HEK293 (cell line): ENCODE measurements at regions not wholly inside any gene's neighbourhood (a gene's known extent, or its start where the extent isn't known, plus 50 kb on each side); places are given as distances from the start of the nearest gene placed in this dataset.

Source experiments
- KLF16 ChIP-seq: fragments of 450-650 bp; formaldehyde crosslinking; IDR thresholded peaks from 2 replicates; pipeline ENCODE4 v1.5.1; 2017; ENCODE audit warnings: missing biosample characterization, missing genetic modification characterization
- ZNF621 ChIP-seq: fragments of 450-650 bp; formaldehyde crosslinking; IDR thresholded peaks from 2 replicates; pipeline ENCODE4 v1.5.1; 2017; ENCODE audit warnings: missing biosample characterization, missing genetic modification characterization
- TF ChIP-seq, protein P1 (sequence below): fragments of 450-650 bp; formaldehyde crosslinking; IDR thresholded peaks from 2 replicates; pipeline ENCODE4 v1.5.1; 2017; ENCODE audit warnings: missing biosample characterization, missing genetic modification characterization
- TF ChIP-seq, protein P2 (sequence below): fragments of 450-650 bp; formaldehyde crosslinking; IDR thresholded peaks from 2 replicates; pipeline ENCODE4 v1.5.1; 2016; ENCODE audit warnings: missing biosample characterization, missing genetic modification characterization
- TF ChIP-seq, protein P3 (sequence below): fragments of 450-650 bp; formaldehyde crosslinking; IDR thresholded peaks from 2 replicates; pipeline ENCODE4 v1.5.1; 2017; ENCODE audit warnings: missing biosample characterization, missing genetic modification characterization
- TF ChIP-seq, protein P4 (sequence below): fragments of 450-650 bp; formaldehyde crosslinking; IDR thresholded peaks from 2 replicates; pipeline ENCODE4 v1.5.1; 2016; ENCODE audit warnings: missing biosample characterization, missing genetic modification characterization
- TF ChIP-seq, protein P5 (sequence below): fragments of 450-650 bp; formaldehyde crosslinking; IDR thresholded peaks from 2 replicates; pipeline ENCODE4 v1.5.1; 2016; ENCODE audit warnings: missing biosample characterization, missing genetic modification characterization

DNA sequence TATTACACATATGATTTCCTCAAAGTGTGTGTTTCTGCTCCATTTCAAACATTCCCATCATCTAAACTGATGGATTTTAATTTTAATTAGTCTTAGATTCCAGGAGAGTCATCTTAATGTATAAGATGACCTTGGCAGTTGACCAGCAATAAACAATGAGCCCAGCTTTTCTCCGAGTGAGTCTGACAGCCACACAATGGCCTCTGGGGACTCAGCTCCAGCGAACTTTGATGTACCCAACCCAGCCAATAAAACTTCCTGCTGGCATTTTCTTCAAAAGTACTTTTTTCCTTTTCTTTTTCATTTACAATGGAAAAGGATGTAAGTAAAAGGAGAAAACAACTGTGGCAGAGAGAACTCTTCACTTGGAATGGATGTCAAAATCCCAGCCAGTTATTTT, 139.1 kb upstream of the CTBP2 start:
- TF ChIP-seq, protein P1, sequence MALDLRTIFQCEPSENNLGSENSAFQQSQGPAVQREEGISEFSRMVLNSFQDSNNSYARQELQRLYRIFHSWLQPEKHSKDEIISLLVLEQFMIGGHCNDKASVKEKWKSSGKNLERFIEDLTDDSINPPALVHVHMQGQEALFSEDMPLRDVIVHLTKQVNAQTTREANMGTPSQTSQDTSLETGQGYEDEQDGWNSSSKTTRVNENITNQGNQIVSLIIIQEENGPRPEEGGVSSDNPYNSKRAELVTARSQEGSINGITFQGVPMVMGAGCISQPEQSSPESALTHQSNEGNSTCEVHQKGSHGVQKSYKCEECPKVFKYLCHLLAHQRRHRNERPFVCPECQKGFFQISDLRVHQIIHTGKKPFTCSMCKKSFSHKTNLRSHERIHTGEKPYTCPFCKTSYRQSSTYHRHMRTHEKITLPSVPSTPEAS, result no peak
- TF ChIP-seq, protein P2, sequence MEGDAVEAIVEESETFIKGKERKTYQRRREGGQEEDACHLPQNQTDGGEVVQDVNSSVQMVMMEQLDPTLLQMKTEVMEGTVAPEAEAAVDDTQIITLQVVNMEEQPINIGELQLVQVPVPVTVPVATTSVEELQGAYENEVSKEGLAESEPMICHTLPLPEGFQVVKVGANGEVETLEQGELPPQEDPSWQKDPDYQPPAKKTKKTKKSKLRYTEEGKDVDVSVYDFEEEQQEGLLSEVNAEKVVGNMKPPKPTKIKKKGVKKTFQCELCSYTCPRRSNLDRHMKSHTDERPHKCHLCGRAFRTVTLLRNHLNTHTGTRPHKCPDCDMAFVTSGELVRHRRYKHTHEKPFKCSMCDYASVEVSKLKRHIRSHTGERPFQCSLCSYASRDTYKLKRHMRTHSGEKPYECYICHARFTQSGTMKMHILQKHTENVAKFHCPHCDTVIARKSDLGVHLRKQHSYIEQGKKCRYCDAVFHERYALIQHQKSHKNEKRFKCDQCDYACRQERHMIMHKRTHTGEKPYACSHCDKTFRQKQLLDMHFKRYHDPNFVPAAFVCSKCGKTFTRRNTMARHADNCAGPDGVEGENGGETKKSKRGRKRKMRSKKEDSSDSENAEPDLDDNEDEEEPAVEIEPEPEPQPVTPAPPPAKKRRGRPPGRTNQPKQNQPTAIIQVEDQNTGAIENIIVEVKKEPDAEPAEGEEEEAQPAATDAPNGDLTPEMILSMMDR, result no peak
- TF ChIP-seq, protein P3, sequence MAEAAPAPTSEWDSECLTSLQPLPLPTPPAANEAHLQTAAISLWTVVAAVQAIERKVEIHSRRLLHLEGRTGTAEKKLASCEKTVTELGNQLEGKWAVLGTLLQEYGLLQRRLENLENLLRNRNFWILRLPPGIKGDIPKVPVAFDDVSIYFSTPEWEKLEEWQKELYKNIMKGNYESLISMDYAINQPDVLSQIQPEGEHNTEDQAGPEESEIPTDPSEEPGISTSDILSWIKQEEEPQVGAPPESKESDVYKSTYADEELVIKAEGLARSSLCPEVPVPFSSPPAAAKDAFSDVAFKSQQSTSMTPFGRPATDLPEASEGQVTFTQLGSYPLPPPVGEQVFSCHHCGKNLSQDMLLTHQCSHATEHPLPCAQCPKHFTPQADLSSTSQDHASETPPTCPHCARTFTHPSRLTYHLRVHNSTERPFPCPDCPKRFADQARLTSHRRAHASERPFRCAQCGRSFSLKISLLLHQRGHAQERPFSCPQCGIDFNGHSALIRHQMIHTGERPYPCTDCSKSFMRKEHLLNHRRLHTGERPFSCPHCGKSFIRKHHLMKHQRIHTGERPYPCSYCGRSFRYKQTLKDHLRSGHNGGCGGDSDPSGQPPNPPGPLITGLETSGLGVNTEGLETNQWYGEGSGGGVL (tag by site-specific recombination), result no peak
- TF ChIP-seq ZNF621 (no peak), KLF16 (tag by site-specific recombination) (no peak)
- TF ChIP-seq, protein P4, sequence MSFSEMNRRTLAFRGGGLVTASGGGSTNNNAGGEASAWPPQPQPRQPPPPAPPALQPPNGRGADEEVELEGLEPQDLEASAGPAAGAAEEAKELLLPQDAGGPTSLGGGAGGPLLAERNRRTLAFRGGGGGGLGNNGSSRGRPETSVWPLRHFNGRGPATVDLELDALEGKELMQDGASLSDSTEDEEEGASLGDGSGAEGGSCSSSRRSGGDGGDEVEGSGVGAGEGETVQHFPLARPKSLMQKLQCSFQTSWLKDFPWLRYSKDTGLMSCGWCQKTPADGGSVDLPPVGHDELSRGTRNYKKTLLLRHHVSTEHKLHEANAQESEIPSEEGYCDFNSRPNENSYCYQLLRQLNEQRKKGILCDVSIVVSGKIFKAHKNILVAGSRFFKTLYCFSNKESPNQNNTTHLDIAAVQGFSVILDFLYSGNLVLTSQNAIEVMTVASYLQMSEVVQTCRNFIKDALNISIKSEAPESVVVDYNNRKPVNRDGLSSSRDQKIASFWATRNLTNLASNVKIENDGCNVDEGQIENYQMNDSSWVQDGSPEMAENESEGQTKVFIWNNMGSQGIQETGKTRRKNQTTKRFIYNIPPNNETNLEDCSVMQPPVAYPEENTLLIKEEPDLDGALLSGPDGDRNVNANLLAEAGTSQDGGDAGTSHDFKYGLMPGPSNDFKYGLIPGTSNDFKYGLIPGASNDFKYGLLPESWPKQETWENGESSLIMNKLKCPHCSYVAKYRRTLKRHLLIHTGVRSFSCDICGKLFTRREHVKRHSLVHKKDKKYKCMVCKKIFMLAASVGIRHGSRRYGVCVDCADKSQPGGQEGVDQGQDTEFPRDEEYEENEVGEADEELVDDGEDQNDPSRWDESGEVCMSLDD (tag by site-specific recombination), result no peak
- TF ChIP-seq, protein P5, sequence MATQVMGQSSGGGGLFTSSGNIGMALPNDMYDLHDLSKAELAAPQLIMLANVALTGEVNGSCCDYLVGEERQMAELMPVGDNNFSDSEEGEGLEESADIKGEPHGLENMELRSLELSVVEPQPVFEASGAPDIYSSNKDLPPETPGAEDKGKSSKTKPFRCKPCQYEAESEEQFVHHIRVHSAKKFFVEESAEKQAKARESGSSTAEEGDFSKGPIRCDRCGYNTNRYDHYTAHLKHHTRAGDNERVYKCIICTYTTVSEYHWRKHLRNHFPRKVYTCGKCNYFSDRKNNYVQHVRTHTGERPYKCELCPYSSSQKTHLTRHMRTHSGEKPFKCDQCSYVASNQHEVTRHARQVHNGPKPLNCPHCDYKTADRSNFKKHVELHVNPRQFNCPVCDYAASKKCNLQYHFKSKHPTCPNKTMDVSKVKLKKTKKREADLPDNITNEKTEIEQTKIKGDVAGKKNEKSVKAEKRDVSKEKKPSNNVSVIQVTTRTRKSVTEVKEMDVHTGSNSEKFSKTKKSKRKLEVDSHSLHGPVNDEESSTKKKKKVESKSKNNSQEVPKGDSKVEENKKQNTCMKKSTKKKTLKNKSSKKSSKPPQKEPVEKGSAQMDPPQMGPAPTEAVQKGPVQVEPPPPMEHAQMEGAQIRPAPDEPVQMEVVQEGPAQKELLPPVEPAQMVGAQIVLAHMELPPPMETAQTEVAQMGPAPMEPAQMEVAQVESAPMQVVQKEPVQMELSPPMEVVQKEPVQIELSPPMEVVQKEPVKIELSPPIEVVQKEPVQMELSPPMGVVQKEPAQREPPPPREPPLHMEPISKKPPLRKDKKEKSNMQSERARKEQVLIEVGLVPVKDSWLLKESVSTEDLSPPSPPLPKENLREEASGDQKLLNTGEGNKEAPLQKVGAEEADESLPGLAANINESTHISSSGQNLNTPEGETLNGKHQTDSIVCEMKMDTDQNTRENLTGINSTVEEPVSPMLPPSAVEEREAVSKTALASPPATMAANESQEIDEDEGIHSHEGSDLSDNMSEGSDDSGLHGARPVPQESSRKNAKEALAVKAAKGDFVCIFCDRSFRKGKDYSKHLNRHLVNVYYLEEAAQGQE (tag by site-specific recombination), result no peak
